ENCODE measurements at regions not wholly inside any gene's neighbourhood (a gene's known extent, or its start where the extent isn't known, plus 50 kb on each side); places are given as distances from the start of the nearest gene placed in this dataset.
"Not testable (repeated sequence)": the region's sequence is repeated elsewhere in the genome, so short reads cannot be mapped to it uniquely, and the experiment has no call there.

DNA sequence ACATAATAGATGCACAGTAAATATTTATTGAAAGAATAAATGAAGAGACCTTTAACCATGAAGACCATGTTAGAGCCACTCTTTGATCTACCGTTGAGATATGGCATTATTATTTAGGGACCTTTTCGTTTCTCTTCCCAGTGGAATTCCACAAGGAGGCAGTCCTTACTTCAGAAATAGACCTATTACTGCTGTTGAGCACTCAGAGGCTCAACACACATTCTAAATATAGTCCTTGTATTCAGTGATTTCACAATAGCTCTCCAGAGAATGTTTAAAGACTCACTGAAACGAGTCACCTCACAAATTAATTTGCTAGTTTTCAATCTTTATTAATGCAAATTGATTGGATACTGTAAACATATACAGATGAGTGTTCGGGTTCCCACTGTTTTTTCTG is 603.8 kb downstream of the CDH8 start:
- DNase-seq (ENCODE audit: low read depth in 2 of 2): no peak

DNA sequence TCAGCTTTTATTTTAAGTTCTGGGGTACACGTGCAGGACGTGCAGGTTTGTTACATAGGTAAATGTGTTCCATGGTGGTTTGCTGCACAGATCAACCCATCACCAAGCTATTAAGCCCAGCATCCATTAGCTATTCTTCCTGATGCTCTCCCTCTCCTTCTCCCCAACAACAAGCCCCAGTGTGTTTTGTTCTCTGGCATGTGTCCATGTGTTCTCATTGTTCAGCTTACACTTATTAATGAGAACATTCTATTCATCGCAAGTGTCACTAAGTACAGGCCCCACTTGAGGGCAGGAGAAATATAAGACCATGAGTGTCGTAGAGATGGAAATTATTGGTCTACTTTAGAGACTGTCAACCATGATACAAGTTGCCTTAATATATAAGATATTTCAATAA is 615.1 kb downstream of the CDH8 start:
- no peak for DNase-seq (ENCODE audit: low read depth in 2 of 2)

DNA sequence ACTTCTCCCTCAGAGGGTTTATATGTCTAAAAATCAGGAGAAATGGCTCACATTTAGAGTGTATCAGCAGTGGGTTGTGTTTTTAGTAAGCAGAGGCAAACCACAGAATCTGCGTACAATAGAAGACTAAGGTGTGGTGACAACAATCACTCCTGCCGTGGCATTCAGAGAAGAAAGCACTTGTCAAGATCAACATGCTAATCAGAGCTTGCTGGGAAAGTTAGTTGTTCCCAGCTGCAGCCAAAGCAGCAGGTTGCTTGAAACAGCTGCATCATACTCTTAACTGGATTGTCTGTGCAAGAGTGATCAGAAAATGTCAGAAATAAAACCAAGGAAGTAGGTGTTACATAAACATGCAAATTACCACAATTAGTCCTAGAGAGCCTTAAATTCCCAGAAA is 616.4 kb downstream of the CDH8 start:
- DNase-seq (ENCODE audit: low read depth in 2 of 2): no peak

DNA sequence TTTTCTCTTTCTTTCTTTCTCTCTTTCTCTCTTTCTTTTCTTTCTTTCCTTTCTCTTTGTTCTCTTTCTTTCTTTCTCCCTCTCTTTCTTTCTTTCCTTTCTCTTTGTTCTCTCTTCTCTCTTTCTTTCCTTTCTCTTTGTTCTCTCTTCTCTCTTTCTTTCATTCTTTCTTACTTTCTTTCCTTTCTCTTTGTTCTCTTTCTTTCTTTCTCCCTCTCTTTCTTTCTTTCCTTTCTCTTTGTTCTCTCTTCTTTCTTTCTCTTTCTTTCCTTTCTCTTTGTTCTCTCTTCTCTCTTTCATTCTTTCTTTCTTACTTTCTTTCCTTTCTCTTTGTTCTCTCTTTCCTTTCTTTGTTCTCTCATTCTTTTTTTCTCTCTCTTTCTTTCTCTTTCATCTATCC is 617.4 kb downstream of the CDH8 start:
- DNase-seq (ENCODE audit: low read depth in 2 of 2): not testable (repeated sequence)

DNA sequence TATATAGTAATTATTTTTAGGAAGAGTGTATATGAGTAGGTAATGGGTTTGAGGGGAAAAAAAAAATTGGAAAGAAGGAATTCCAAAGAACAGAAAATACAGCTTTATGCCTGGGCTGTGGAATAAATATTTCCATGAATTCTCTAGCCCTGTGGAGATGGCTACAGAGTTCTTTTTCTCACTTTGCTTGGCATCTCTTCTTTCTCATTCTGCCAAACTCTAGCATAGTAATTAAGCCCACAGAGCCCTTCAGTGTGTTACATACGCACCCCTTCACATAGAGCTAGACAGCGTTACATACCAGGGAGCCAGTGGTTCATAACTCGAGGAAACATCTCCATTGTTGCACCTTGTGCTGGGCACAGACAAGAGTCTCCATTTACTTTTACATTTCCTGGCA is 621.1 kb downstream of the CDH8 start:
- no peak for DNase-seq (ENCODE audit: low read depth in 2 of 2)

DNA sequence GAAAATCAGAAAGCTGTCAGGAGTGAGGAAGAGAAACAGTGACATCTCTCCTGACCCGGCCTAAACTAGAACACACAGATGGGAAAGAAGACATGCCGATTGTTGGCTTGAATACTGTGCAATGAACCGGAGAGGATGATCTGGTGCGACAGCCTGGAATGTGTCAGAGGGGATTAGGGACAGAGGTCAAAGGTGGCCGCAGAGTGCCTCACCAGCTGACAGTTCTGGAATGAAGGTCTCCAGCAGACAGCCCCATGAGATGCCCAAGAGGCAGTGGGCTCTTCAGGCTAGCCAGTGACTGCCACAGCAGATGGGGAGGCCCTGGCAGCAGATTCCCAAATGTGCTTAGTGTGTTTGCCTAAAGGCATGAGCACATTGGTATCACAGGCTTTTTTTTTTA is 623.2 kb downstream of the CDH8 start:
- no peak for DNase-seq (ENCODE audit: low read depth in 2 of 2)

DNA sequence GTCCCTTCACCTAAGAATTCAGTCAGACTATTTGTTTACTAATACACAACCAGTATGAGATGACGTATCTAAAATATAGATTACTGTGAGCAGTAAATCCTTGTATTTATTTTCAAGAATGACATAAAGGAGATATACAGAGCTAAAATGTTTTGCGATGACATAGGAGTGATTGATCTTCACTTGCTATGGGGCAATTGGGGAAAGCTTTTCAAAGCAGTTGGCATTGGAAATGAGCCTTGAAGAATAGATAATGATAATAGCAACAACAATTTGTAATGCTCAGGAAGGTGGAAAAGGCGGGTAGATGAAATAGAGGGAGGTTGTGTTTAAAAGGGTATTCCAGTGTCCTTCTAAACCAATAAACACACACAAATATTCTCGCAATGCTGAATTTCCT is 623.7 kb downstream of the CDH8 start:
- DNase-seq (ENCODE audit: low read depth in 2 of 2): no peak

DNA sequence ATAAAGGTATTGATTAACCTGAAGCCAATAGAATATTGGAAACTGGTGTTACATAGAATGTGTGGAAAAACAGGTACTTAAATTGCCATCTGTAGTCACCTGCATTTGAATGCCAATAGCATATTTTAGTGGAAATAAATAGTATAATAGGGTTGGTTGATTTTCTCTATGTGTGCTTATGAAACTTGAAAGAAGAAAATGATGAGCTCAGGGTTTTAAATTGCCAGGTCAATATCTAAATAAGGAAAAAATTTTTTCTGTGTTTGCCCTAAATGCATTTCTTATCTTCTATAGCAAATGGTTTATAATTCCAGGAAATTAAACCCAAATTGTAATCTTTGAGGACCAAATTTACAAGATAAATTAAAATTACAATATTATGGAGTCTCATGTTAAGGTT is 626.6 kb downstream of the CDH8 start:
- no peak for DNase-seq (ENCODE audit: low read depth in 2 of 2)

DNA sequence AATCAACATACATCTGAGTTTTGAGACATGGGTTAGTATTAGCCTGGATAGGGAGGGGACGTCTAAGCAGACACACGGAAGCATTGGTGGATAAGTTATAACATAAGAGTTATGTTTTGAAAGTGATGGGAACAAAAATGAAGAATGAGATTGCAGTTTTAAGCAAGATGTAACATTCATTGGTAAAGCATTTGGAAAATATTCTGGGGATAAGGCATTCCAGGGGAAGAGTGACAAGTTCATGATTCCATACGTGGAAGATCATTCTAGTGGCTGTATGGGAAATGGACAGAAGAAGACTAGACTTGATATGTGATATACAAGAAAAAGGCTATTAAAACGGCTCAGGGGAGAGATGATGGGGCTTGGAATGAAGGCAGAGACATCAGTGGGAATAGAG is 632.9 kb downstream of the CDH8 start:
- no peak for DNase-seq (ENCODE audit: low read depth in 2 of 2)

DNA sequence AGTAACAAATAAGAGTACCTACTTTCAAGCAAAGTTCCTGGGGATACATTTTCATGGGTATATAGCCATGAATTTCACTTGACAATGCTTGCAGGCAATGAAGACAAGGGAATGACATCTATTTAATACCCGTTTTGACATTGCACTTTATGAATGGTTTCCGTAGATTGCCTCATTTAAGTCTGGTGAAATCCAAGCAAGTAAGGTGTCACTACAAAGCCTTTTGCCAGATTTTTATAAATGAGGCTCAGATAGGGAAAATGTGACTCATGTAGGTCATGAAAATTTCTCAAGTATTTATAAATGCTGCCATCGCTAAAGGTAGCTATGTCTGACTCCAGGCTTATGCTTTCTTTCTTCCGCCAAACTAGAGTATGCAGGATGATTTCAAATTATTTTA is 644.3 kb downstream of the CDH8 start:
- DNase-seq (ENCODE audit: low read depth in 2 of 2): no peak

DNA sequence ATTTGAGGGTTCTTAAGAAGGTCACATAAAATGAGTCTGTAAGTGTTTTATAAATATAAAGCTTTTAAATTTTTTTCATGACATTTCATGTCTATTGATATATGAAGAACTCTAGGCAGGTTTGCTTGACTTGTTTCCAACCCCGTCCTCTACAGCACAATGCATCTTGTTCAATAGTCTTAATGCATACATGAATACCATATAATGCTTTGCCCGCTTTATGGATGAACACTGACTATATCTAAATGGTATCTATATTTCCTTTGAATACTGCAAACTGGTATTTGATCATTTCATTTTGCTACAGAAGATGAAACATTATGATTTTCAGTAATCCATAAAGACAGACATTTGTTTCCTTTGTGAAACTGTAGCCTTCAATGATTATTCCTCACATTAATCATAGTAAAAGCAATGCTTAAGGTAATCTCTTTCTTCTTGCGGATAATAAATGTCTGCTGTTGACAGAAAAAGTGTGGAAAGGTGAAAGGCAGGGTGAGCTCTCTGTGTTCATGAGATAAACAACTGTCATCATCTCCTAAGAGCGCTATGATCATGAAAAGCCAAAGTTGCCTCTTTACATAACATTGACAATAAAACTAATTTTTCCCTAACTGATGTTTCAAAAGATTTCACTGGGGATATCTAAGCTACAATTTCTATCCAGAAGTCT is 645.1 kb downstream of the CDH8 start:
- no peak for DNase-seq (ENCODE audit: low read depth in 2 of 2)

DNA sequence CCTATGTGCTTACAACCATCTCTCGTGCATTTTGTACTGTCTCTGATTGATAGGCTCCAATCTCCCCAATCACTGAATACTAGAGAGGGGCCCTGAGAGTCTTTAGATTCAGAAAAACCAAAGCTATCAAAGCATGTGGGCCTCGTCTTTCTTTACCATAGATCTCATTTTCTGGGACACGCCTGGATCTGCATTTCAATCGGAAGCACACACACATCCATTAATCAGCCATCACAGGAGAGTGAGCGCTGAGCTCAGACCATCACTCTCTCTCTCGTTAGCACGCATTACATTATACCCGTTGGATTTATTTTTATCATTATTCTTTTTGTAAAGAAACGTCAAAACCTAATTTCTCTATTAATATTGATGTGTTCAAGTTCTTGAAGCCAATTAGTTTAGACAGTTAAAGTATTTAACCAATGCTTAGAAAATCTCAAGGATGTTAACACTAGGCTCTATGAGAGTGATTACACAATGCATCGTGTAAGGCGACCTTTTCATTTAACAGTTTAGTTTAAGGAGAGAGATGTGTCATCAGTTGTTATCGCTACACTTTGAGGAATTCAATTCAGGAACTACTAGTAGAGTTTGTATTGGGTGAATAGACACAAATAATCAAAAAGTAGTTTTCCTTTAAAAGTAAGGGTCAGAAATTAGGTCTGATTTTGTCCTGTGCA is 650.7 kb downstream of the CDH8 start:
- no peak for DNase-seq (ENCODE audit: low read depth in 2 of 2)

DNA sequence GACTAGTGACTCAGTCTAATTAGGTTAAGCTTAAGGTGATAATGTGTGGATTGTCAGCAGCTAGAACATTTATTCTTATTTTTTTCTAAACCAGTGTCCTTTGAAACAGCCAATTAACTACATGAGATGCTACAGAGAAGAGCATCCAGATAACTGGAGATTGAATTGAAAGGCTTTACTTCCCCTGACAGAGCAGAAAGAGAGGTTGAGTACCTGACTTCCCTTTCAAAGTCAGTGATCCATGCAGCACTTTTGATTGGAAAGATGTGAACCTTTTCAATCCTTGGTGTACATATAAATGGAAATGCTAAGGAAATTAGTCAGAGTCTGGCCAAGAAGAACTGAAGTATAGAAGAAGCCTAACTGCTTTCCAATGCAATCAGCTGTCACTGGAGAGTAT is 653.8 kb downstream of the CDH8 start:
- no peak for DNase-seq (ENCODE audit: low read depth in 2 of 2)

DNA sequence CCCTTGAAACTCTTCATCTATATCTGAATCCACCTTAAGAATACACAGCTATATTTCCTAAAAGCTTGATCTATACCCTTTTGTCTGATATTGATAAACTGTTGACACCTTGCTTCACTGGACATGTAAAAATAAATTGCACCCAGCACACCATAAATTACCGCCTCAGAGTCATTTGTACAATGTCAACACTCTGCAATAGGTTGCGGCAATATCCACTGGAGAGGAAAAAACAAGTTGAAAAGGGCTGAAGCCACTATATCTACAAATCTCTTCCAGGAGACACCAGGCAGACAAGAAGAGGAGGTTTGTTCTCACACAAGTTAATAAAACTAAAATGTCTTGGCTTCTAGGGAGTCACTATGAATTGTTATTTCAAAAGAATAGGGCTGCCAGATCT is 656.9 kb downstream of the CDH8 start:
- DNase-seq (ENCODE audit: low read depth in 2 of 2): no peak

DNA sequence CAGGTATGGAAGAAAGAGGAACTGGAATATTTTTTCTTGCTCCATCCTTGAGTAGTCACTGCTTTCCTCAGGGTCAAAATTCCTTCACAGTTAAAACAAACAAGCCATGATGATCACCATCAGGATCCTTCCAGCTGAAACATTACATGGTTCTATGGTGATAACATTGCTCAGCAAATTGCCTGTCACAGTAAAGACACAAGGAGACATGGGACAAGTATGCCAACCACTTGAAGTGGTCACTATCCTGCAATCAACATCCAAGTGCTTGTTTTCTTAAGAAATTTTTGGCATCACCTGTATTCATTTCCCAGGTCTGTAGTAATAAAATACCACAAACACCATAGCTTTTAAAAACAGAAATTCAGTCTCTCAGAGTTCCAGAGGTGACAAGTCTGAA is 662.2 kb downstream of the CDH8 start:
- no peak for DNase-seq (ENCODE audit: low read depth in 2 of 2)

DNA sequence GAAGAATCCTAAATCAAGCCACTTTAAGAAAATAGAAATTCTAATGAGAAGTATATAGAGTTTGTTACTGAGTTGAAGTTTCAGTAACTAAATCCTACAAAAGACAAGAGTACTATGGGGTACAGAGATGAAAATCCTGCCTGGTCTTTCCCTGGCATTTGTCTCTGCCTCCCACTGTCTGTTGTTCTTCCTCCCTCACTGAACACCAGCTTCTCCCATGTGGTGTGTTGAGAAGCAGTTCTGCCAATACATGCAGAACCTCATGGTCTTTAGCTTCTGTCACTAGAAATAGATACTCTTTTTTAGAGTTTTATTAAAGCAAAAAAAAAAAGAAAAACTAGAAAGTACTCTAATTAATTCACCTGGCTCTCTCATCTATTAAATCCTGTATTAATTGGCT is 664.4 kb downstream of the CDH8 start:
- DNase-seq (ENCODE audit: low read depth in 2 of 2): no peak

DNA sequence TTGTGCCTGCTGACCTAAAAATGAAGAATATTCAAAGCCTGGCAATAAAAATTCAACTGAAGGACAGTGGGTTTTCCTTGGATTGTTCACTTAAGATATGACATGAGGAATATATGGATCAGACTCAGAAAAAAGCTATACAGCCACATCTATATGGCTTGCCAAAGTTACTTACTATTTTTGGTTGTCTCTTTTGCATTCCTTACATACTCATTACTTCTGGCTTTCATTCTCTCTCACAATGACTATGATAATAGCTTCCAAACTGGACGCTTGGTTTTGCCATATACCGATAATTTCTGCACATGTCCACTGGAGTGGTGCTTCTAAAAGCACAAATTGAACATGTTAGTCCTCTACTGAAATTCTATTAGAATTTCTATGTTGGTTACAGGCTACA is 664.9 kb downstream of the CDH8 start:
- no peak for DNase-seq (ENCODE audit: low read depth in 2 of 2)

DNA sequence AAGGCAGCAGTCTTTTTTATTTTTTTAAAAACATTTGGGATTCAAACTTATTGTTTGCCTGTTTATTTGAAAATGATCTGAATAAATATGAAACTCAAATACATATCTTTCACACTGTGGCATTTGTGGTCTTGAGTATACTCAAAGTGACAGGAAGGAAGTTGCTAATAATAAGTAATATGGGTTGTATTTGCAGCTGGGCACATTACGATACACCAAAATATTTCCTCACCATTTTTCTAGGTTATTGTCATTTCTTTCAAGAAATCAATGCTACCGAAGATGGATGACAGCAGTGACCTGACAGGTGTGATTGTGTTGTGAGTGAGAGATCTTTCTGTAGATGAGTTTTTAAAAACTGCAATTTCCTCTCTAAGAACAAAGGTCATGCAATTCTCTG is 665.7 kb downstream of the CDH8 start:
- no peak for DNase-seq (ENCODE audit: low read depth in 2 of 2)

DNA sequence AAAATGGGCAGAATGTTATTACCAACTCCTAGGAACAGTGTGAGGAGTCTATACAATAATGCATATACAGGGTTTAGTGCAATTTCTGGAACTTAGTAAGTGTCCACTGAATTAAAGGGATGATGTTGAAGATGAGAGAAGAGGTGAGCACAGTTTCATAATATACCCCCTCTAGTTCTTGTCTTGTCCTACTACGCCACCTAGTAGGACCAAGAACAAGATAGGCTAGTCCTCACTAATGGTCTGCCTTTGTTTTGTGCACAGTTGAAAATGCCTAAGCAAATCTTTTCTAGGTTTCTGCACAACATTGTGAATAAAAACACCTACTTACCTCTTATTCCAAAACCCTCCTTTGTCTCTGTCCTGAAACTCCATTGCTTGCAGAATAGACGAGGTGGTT is 670.2 kb downstream of the CDH8 start:
- no peak for DNase-seq (ENCODE audit: low read depth in 2 of 2)

DNA sequence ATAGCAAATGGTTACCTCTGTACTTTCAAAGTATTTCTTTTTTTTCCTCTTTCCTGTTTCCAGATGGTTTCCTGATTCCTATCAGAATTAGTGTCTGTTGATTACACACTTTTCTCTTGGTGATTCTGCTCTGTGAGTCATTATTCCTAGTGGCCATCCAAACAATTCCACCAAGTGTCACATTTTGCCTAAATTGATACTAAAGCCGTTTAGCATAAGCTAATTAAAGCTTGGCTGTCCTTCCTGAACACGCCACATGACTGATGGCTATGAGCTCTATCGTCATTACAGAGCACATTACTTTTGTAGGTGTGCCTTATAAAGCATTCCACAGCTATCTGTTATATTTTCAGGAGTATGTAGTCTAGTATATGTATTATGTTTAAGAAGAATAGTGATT is 671.2 kb downstream of the CDH8 start:
- DNase-seq (ENCODE audit: low read depth in 2 of 2): no peak

DNA sequence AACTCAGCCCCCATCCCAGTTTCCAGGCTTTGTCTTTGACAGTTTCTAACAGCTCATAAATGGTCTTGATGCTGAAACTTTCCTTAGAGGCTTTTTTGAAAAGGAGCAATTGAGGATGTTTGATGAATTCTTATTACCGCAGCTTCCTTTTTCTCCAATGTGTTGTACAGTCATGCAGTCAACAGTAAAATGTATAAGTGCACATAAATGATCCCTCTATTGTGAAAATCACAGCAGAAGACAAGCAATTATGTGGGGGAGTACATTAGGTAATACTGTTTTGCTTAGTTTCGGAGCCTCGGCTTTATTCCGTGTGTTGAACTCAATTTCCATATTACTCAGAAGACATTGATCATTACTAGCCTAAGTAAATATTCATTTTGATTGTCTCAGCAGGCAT is 673.7 kb downstream of the CDH8 start:
- no peak for DNase-seq (ENCODE audit: low read depth in 2 of 2)

DNA sequence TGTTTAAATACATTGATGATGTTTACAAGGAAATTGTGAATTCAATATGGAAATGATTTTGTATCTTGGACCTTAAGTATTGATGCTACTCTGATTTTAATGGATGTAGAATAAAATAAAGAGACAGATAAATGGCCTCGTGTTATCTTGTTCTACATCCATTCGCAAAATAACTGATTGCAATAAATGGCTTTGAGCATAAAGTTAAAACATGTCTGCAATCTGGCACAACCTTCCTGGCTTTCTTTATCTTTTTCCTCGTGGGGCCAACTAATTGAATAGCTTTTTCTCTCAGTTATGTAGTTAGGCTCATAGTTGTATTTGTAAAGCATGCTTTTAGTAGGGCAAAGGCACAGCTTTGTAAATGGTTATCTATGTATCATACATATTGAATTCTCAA is 691.4 kb downstream of the CDH8 start:
- DNase-seq (ENCODE audit: low read depth in 2 of 2): no peak

DNA sequence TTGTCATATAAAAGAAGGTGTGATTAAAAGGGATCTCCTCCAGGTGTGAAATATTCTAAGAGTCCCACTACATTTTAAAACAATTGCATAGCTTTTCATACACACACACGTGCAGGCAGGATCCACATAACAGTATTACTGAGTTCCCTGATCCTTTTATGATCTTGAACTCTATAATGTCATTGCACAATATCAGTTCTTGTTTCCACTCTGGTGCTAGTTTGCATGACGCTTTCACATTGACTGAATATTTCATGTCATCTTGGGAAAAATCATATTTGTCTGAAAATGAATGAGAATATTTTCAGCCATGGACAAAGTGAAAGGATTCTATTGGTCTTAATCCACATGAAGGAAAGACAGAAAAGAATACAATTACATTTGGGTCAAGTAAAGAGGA is 703.8 kb downstream of the CDH8 start:
- DNase-seq (ENCODE audit: low read depth in 2 of 2): no peak

DNA sequence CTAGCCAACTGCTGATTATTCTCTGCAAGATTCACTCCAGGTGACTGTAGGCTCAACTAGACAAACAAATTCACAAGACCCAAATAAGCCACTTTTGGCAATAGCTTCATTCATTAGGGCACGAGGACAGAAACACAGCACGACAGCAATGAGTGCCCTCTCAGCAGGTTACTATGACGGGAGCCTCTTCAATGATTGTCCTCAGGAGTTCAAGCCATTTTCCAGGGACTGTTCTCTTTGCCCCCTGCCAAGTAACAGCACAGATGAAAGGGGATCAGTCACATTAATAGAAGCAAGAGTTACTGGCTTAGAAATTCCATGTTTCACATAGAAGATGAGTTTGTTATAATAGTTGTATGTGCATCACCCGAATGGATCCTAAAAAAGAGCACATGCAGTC is 712.2 kb downstream of the CDH8 start:
- no peak for DNase-seq (ENCODE audit: low read depth in 2 of 2)
